ENCODE measurements at regions not wholly inside any gene's neighbourhood (a gene's known extent, or its start where the extent isn't known, plus 50 kb on each side); places are given as distances from the start of the nearest gene placed in this dataset.

GRCh38 chr10:110361800-110362456 lies 57.2 kb upstream of the SMNDC1 start:
- 74 to 82% methylated on average over 5 of the region's 5 CpGs for WGBS, 2 donors

DNA sequence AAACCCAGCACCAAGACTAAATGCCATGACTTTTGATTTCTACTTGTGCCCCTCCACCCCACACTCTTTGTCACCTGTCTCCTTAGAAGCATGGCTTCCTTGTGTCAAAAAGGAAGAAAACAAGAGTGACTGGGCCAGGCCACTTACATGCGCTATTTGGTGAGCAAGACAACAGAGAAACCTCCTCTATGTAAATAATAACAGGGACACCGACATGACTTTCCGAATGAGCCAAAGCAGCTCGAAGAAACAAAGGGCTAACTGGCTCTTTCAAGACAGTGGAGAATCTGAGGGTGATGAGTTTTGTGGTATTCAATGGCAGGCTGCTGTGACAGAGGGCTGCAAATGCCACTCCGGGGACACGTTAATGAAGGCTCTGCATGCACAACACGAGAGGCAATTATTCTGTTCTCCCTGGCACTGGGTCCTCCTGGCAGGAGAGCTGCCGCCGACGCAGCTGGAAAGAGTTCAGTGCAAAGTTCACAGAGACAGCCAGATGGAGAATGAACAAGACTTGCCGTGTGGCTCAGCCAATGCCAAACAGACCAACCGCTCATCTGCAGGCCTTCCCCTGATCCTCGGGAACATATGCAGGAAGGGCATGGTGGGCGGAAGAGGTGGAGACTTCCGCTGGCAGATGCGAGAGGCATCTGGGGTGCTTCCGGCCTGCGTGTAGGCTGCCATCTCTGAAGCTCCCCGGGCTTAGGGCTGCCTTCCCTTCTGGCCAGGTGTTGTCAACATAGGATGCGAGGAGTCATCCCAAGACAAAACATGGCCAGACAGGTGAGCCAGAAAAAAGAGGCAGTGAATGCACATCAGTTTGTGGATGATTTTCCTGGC lies 59.1 kb upstream of the SMNDC1 start:
- TF ChIP-seq CTCF (IDR thresholded peaks at IDR 0.05) (no peak), POLR2A (IDR thresholded peaks at IDR 0.05) (no peak)
- peak overlapping the region; percentile 7 to 15 for H3K4me3 ChIP-seq
- H3K4me1 ChIP-seq = no peaks in the 10 kb centered on the region
- H3K27me3 ChIP-seq = no peaks in the 10 kb centered on the region
- no peaks in the 10 kb centered on the region for H3K9me3 ChIP-seq
- no peaks in the 10 kb centered on the region for H3K36me3 ChIP-seq (ENCODE audit: low read depth, missing control alignments)
- 61 to 67% methylated on average over 20 of the region's 20 CpGs for WGBS, 2 donors
- intact Hi-C loops (cut with DNase I; ENCODE audit: low total_unique reads) = no loop called here
- peak; percentile 56 for DNase-seq
- H3K27ac ChIP-seq = no peak overlapping the region

More at GRCh38 chr10:110361800-110362456, 57.2 kb upstream of the SMNDC1 start:
- TF ChIP-seq POLR2A (IDR thresholded peaks at IDR 0.05) = no peak
- no peak for TF ChIP-seq CTCF (IDR thresholded peaks at IDR 0.05)
- intact Hi-C loops (cut with DNase I; ENCODE audit: low total_unique reads) = no loop called here
- no peaks in the 10 kb centered on the region for H3K36me3 ChIP-seq (ENCODE audit: low read depth, missing control alignments)
- H3K4me3 ChIP-seq = no peak overlapping the region
- H3K9me3 ChIP-seq = no peaks in the 10 kb centered on the region
- no peak for DNase-seq
- no peaks in the 10 kb centered on the region for H3K27me3 ChIP-seq
- H3K4me1 ChIP-seq = no peaks in the 10 kb centered on the region
- H3K27ac ChIP-seq = no peak overlapping the region

DNA sequence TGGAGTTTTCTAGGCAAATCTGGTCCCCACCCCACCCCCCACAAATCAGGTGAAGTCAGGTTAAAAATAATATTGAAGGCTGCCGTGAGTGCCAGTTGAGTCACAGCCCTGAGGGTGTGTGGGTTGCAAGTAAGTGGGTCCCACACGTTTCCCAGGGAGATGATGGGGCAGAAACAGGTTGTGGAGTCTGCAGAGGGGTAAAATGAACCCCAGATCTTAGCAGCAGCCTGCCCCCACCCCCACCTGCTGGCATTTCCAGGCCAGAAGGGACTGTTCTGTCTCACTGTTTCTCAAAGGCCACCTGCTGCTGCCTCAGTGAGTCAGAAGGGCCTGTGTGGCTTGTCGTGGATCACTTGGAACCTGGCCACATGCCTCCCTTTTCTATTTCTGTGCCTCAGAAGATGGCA lies 59.8 kb upstream of the SMNDC1 start:
- H3K27ac ChIP-seq = no peak overlapping the region
- intact Hi-C loops (cut with DNase I; ENCODE audit: low total_unique reads) = no loop called here
- no peak for TF ChIP-seq CTCF (IDR thresholded peaks at IDR 0.05)
- TF ChIP-seq POLR2A (IDR thresholded peaks at IDR 0.05) = no peak
- H3K36me3 ChIP-seq (ENCODE audit: low read depth, missing control alignments) = no peaks in the 10 kb centered on the region
- 70 to 74% methylated on average over 3 of the region's 3 CpGs for WGBS, 2 donors
- H3K27me3 ChIP-seq = no peaks in the 10 kb centered on the region
- H3K9me3 ChIP-seq = no peaks in the 10 kb centered on the region
- DNase-seq = no peak
- H3K4me1 ChIP-seq = no peaks in the 10 kb centered on the region
- peak overlapping the region in 1 of 2 donors; percentile 15 for H3K4me3 ChIP-seq

DNA sequence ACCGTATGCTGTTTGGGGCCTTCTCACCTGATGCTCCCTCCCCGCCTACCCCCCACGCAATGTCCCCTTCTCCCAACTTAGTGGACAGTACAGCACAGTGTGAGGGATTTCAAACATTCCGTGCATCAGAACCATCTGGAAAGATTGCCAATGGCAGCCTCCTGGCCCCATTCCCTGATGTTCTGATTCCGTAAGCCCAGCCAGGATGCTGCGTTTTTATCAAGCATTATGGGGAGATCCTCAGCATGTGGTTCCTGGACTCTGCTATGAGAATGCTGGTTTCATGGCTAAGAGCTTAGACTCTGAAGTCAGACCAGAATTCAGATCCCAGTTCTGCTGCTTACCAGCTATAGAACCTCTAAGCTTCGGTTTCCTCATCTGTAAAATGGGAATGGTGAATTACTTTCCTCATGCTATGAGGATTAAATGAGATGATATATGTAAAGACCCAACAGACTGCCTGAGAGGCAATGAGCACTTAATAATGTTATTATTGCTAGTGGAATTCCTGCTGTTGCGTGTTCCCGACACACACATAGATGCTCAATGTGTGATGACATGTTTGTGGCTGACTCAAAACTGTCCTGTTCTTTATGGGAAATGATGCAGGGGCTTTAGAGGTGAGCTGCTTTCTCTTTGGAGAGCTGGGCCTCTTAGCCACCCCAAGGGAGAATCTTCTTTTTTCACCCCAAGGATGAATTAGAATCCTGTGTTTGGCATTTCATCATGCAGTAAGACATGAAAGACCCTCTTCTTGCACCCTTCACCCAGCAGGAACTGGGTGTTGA lies 60.8 kb upstream of the SMNDC1 start:
- H3K36me3 ChIP-seq (ENCODE audit: low read depth, missing control alignments) = no peaks in the 10 kb centered on the region
- no peak overlapping the region for H3K4me3 ChIP-seq
- no peaks in the 10 kb centered on the region for H3K4me1 ChIP-seq
- no peak overlapping the region for H3K27ac ChIP-seq
- intact Hi-C loops (cut with DNase I; ENCODE audit: low total_unique reads) = no loop called here
- WGBS, 2 donors = 93 to 99% methylated on average over 9 of the region's 9 CpGs
- H3K27me3 ChIP-seq = no peaks in the 10 kb centered on the region
- no peaks in the 10 kb centered on the region for H3K9me3 ChIP-seq
- TF ChIP-seq POLR2A (IDR thresholded peaks at IDR 0.05) (no peak), CTCF (IDR thresholded peaks at IDR 0.05) (no peak)
- DNase-seq = no peak
